ENCODE measurements at regions not wholly inside any gene's neighbourhood (a gene's known extent, or its start where the extent isn't known, plus 50 kb on each side); places are given as distances from the start of the nearest gene placed in this dataset.

GRCh38 chr21:16022921-16023320 lies 293.1 kb downstream of the USP25 start:
- in situ Hi-C loops (cut with HindIII; ENCODE audit: low sequenced_read_pairs), result no loop called here
- TF ChIP-seq, protein P1, sequence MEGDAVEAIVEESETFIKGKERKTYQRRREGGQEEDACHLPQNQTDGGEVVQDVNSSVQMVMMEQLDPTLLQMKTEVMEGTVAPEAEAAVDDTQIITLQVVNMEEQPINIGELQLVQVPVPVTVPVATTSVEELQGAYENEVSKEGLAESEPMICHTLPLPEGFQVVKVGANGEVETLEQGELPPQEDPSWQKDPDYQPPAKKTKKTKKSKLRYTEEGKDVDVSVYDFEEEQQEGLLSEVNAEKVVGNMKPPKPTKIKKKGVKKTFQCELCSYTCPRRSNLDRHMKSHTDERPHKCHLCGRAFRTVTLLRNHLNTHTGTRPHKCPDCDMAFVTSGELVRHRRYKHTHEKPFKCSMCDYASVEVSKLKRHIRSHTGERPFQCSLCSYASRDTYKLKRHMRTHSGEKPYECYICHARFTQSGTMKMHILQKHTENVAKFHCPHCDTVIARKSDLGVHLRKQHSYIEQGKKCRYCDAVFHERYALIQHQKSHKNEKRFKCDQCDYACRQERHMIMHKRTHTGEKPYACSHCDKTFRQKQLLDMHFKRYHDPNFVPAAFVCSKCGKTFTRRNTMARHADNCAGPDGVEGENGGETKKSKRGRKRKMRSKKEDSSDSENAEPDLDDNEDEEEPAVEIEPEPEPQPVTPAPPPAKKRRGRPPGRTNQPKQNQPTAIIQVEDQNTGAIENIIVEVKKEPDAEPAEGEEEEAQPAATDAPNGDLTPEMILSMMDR (IDR thresholded peaks at IDR 0.05; ENCODE audit: low read depth, low read length, missing control alignments), result no peak

GRCh38 chr21:16028142-16028541 lies 298.4 kb downstream of the USP25 start:
- in situ Hi-C loops (cut with HindIII; ENCODE audit: low sequenced_read_pairs), result no loop called here
- no peak for DNase-seq (ENCODE audit: low read depth)
- TF ChIP-seq, protein P1 (IDR thresholded peaks at IDR 0.05; ENCODE audit: low read depth, low read length, missing control alignments), result no peak

More at GRCh38 chr21:16022921-16023320, 293.1 kb downstream of the USP25 start:
- no peak overlapping the region for H3K4me3 ChIP-seq (ENCODE audit: low read depth, low read length)
- no peak for DNase-seq (ENCODE audit: low read depth)

GRCh38 chr21:16028941-16029464 lies 299.2 kb downstream of the USP25 start:
- TF ChIP-seq, protein P1 (IDR thresholded peaks at IDR 0.05; ENCODE audit: low read depth, low read length, missing control alignments), result no peak
- no peak for DNase-seq (ENCODE audit: low read depth)
- in situ Hi-C loops (cut with HindIII; ENCODE audit: low sequenced_read_pairs), result no loop called here
- H3K4me3 ChIP-seq (ENCODE audit: low read depth, low read length), result no peak overlapping the region

More at GRCh38 chr21:16028142-16028541, 298.4 kb downstream of the USP25 start:
- H3K4me3 ChIP-seq (ENCODE audit: low read depth, low read length), result no peak overlapping the region

- in situ Hi-C loops (cut with HindIII; ENCODE audit: low sequenced_read_pairs), result no loop called here
- no peak for DNase-seq (ENCODE audit: low read depth)
- TF ChIP-seq, protein P1 (IDR thresholded peaks at IDR 0.05; ENCODE audit: low read depth, low read length, missing control alignments), result no peak
- no peak overlapping the region for H3K4me3 ChIP-seq (ENCODE audit: low read depth, low read length)
These were observed 303.4 kb downstream of the USP25 start for GRCh38 chr21:16033193-16033592.

GRCh38 chr21:16034446-16035190 lies 304.8 kb downstream of the USP25 start:
- no peak for DNase-seq (ENCODE audit: low read depth)
- TF ChIP-seq, protein P1 (IDR thresholded peaks at IDR 0.05; ENCODE audit: low read depth, low read length, missing control alignments), result no peak
- in situ Hi-C loops (cut with HindIII; ENCODE audit: low sequenced_read_pairs), result no loop called here
- H3K4me3 ChIP-seq (ENCODE audit: low read depth, low read length), result no peak overlapping the region

DNA sequence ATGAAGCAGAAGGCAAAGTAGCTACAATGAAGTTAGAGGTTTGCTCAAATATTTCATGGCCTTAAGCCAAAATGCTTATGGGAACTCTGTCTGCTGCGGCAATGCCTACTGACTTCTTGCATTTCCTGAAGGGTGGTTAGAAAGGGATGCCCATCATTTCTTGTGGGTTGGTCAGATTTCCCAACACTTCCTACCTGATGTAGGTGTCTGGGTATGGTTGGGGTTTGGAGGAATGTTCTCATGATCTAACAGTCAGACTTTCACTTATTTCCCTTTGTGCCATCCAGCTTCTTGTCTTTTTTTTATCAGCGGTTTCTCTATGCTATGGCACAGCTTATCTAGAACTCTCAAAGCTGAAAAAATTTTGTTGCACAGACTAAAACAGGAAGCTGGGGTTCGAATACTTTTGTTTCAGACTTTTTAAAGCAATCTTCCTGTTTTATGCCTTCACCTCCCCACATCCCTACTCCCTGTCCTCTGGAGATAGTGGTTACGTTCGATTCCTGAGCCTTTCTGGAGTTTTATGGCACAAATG lies 307.7 kb downstream of the USP25 start:
- no peak overlapping the region for H3K4me3 ChIP-seq (ENCODE audit: low read depth, low read length)
- no peak for DNase-seq (ENCODE audit: low read depth)
- TF ChIP-seq, protein P1 (IDR thresholded peaks at IDR 0.05; ENCODE audit: low read depth, low read length, missing control alignments), result no peak
- in situ Hi-C loops (cut with HindIII; ENCODE audit: low sequenced_read_pairs), result no loop called here

Measured in astrocyte of the cerebellum (primary cell).